HT-29 (cell line): ENCODE measurements at regions not wholly inside any gene's neighbourhood (a gene's known extent, or its start where the extent isn't known, plus 50 kb on each side); places are given as distances from the start of the nearest gene placed in this dataset.
A peak's percentile ranks its signal among the peaks of the same experiment; 100 is the strongest.

Source experiments
- DNase-seq: peaks from one replicate; pipeline ENCODE4 v3.0.0-alpha.2; 2015; ENCODE audit warnings: low spot score

DNA sequence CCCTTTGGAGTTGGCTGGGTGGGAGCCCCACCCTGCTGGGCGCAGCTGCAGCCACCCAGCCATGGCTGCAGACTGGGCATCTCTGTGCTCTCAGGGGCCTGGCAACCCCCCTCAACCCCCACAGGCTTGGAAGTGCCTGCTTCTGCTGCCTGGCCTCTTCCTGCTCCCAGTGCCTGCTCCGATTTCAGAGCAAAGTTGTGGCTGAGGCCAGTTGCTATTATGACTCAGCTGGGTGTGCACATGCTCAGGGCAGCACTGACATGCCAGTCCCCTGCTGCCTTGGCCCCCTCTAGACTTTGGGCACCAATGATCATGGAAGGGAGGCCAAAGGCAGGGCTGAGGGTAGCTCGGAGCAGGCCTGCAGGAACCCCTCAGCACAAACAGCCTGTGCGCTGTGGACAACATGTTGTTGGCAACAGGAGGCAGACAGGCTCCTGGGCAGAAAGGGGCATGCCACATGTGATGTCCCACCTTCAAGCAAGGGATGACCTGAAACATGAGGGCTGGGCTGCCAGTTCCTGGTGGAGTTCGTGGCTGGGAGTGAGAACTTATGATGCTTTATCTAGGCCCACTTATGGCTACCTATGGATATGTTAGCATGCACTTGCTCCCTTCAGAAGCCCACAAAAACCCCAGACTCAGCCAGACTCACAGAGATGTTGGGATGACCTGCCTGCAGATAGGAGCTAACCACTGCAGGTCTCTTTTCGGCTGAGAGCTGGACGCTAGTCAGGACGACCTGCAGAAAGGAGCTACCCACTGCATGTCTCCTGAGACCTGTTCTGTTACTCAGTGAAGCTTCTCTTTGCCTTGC, 96.4 kb upstream of the AMOTL1 start:
- no peak for DNase-seq

DNA sequence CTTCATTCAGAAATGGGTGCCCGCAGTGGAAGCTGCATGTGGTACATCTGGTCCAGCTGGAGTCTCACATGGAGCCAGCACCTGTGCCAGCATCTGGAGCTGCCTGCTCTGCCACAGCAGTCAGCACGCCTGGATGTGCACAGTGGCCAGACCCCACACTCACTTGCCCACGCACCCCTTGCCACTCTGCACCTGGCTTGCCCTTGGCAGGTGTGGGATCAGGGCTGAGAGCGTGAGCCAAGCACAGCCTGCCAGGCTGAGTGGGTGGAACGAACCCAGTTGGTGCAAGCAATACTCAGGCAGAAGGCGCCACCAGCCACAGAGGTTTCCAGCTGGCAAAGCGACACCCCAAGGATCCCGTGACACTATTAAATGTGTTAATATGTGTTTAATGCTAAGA, 95.5 kb upstream of the AMOTL1 start:
- DNase-seq = no peak

DNA sequence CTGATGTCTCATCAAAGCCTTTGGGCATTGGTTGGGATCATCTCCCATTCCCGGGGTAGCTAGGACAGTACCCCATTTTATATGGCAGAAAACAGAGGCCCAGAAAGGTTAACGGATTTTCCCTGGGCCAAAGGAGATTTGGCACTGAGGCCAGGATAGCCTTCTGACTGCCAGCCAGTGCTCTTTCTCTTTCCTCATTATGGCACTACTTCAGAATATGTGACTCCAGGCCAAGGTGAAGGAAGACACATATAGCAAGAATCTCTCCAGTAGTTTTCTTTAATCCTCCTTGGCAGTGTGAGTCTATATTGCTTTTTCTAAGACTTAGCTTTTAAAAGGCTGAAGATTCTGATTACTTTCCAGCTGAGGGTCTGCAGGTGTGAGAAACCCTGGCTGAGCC, 94.8 kb upstream of the AMOTL1 start:
- DNase-seq = no peak

DNA sequence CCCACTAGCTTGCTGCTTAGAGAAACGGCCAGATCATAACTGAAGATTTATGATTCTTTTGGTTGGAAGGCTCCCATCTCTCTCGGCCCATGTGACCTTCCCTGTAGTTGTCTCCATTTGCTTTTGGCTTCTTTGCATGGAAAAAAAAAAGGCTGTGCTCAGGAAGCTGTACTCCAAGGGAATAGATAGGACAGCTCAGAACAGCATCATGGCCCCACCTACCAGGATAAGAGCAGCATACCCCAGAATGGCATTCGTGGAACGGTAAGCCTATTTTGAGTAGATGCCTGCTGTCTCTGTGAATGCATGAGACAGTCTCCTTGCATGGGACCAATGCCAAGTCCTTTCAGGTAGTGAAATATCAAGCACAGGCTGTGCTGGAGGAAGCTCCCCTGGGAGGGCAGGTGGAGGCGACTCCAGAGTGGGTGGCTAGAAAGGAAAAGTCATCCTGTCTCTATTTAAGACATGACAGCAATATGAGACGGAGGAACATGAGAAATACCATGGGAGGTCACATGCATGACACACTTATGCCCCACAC, 94.1 kb upstream of the AMOTL1 start:
- no peak for DNase-seq

DNA sequence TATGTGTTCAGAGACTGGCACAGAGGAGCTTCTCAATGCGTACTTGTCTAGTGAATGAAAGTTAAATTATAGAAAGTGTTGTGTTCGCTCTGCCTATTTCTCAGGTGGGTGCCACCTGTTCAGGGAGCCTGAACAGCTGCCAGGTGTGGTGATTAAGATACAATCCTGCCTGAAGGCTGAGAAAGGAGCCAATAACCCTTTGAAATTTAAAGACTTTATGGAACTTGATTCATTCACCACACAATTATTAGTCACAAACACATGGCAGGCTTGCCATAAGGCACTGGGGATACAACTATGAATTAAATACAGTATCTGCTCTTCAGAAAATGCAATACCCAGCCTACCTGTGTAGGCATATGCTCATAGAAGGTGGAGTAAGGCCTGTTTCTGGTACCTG, 92.9 kb upstream of the AMOTL1 start:
- no peak for DNase-seq

DNA sequence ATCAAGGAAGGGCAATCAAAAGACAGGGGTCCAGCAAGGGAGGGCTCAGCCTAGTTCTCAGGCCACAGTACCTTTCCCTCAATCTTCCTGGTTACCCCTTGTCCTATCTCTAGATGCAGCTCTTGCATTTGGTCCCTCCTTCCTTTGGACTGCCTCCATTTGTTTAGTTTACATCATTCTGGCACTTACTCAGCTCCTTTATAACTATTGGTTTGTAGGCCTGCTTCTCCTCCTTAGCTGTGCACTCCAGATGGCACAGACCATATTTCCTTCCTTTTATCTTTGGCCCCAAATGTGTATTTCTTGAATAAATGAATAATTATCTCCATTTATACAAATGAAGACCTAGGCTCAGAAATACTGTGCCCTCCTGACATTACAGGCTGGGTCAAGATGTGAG, 92.3 kb upstream of the AMOTL1 start:
- DNase-seq = no peak

DNA sequence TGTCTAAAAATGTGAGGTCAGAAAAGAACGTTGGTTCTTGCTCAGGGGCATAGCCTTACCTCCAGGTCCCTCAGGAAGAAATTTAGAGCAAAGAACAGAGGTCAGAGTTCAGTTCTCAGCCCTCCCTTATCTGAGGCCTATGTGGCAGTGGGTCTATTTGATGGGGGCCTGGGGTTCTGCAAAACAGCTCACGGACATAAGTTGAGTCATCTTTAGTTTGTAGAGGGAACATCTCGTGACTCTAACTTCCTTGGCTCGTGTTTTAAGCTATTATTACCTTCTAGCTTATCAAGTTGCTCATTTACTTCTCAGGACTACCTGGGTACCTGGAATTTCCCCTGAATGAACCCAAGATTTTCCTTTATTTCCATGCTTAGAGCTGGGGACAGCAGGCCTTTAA, 91.3 kb upstream of the AMOTL1 start:
- DNase-seq = no peak

DNA sequence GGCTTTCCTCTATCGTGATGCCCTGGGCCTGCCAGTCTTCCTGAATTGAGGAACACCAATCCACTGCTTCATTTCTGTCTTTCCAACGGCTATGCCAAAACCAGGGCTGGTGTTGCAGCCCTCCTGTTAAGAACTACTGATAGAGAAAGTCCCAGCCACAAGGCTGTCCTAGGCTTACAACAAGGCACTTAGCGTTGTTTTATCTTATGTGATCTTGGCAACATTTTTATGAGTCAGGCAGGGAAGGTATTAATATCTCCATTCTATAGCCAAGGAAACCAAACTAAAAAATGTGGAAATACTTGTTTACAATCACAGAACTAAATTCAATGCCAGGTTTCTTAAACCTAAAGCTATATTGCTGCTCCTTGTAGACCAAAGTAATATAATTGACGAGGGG, 89.9 kb upstream of the AMOTL1 start:
- peak; percentile 81 for DNase-seq

DNA sequence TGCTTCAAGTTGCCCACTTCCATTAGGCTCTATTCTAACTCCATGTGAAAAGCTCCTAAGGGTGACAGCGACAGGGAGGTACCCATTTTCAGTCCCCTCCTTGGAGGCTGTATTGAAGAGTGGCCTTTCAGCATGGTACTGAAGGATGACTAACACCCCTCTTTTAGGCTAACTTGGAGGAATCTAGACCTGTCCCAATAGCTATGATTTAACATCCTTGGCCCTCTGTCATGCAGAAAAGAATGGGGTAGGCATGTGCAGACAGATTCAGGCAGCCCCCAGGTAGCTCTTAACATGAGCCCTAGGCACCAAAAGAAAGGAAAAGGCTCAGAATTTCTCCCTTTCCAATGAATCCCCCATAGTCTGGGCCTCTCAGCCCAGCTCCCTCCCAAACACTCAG, 89.3 kb upstream of the AMOTL1 start:
- DNase-seq = no peak

DNA sequence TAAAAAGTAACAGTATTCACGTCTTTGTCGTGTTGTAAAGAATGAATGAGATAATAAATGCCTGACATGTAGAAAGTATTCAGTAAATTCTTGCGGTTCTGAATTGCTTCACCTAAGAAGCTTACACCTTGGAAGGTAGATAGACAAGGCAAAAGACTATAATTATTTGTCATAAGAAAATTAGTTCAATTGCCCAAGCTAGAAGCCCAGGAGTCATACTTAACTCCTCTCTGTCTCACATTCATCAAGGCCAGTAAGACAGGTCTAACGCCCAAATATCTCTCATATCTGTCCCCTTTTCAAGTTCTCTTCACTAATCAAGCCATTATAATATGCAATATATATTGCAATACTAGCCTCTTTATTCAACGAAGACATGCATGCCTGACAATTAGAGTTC, 87.7 kb upstream of the AMOTL1 start:
- DNase-seq = no peak

DNA sequence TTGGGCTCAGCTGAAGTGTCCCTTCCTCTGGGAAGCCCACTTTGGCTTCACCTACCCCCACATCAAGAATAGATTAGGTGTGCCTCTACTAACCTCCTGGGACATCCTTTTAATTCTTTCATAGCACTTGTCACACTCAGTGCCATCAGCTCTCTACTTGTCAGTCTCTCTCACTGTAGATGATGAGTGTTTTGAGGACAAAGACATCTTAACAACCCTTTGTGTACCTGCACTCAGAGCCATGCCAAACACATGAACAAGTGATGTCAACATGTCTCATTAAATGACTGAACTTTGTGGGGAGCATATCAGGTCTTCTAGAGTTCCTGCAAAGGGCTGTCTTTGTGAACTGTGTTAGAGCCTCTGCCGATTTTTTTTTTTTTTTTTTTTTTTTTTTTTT, 87.0 kb upstream of the AMOTL1 start:
- DNase-seq = no peak

DNA sequence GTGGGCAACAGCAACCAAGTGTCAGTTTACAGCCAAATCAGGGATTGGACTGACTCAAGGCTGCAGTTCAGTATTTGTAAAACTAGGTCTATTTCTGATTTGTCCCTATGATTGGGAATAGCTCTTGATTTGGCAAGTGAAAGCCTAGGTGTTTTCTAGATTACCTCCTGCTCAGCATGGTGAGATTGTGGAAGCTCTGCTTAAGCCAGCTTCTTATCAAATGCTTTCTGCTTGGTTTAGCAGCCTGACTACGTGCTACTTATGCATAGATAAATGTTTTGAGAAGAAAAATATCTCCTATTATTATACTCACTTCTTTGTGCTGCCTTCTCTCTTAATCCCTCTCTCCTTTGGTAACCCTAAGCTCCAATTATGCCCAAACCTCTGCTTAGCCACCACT, 86.3 kb upstream of the AMOTL1 start:
- DNase-seq = no peak

DNA sequence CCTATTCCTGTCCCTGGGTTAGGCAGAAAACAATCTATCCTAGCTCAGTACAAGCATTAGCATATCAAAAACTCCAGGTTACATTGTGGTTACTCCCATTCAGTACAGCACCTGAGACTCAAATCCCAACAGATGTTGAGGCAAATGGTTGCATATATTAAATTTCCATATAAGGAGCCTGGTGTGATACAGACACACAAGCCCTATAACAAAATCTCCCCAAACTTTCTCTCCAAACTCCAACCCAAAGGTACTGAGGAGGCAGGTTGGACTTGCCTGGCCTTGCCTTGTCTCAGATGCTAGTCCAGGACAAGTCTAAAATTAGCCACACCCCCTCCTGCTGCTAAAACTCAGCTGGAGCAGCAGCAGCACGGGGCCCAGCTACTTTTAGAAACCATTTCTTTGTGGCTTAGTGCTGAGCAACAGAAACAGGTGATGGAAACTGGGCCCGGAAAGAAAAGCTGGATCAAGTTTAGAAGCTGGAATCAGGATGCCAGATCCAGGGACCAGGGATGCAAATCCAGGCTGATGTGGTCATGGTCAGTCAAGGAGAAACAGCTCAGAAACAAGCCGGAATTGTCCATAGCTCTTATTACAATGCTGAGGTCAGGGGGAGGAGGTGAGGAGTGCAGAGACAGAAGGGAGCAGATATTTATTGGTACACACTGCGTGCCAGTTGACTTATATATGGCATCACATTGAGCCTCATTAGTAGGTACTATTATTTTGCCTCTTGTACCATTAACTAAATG, 73.7 kb upstream of the AMOTL1 start:
- no peak for DNase-seq

DNA sequence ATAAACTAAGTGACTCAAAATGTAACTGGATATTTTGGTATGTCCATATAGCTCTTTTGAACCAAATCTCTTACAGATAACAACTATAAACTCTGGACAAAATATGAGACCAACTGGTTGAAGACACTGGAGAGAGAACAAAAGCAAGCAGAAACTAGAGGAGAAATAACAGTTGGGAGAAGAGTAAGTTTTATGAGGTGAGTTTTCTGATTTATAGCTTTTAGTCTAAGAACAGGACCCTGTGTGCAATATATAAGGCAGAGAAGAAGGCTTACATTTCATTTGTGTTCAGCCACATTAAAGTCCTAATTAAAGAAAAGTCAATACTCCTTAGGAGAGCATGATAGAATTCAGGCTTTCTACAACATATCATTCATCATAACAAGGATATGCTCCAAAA, 71.0 kb upstream of the AMOTL1 start:
- DNase-seq = no peak

DNA sequence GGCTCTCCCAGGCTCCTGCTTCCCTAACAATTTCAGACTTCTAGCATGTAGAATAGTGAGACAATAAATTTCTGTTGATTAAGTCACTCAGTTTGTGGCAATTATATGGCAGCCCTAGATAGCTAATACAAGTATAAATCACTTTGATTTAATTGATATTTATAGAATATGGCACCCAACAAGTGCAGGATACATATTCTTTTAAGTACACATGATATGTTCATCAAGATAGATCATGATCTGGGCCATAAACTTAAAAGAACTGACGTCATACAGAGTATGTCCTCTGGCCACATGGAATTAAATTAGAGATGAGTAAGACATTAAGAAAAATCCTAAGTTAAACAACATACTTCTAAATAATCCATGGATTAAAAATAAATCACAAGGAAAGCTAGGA, 67.5 kb upstream of the AMOTL1 start:
- no peak for DNase-seq

DNA sequence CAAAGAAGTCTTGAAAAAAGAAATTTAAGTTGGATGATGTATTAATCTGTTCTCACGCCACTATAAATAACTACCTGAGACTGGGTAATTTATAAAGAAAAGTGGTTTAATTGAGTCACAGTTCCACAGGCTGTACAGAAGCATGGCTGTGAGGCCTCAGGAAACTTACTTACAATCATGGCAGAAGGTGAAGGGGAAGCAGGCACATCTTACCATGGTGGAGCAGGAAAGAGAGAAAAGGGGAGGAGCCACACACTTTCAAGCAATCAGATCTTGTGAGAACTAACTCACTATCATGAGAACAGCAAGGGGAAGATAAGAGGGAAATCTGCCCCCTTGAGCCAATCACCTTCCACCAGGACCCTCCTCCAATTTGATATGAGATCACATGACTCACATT, 65.7 kb upstream of the AMOTL1 start:
- DNase-seq = no peak

DNA sequence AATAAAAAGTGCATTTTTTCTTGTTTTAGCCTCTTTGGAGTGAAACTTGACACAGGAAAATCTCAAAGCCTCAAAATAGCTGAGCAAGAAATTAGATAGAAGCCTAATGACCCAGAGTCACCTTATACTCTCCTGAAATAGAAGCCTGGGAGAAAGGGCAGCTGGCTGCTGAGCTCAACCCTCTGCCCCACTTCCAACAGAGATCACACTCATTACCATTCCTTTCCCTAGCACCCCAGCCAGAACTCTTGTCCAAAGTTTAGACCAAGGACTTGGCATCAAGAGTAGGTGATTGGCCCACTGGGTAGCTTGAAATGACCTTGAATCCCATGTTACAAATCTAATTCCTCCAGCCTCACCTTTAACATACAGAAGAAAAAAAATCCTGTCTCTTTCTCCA, 62.7 kb upstream of the AMOTL1 start:
- DNase-seq = no peak

DNA sequence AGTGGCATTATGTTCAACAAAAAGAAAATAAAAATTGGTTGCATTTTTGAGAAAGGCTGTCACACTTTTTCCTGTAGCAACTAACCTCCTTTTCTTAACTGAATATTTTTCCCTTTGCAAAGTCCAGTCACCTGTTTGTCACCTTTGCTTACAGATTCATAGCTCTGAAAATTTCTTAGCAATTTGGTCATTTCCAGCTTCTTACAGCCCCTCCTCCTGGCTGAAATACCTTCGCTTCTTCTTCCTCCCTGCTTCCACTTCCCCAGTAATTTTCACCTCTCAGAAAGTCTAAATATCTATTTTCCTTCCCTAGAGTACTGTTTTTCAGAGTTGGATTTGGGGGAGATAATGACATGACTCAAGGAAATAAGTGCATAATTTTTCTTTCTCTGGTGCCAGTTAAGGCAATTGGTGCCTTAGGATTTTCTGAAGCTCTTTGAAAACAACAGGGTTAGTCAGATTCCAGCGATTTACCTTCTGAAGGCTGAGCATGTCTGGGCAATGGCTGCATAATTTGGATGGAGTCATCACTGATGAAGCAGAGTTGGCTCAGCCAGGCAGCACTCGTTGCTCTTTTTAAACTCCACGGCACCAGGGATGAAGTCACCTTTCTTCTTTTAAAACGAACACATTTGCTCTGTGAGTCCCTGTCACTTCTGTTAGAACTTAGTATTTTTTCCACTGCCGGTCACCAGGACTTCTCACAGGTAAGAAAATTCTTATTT, 62.1 kb upstream of the AMOTL1 start:
- DNase-seq = no peak

DNA sequence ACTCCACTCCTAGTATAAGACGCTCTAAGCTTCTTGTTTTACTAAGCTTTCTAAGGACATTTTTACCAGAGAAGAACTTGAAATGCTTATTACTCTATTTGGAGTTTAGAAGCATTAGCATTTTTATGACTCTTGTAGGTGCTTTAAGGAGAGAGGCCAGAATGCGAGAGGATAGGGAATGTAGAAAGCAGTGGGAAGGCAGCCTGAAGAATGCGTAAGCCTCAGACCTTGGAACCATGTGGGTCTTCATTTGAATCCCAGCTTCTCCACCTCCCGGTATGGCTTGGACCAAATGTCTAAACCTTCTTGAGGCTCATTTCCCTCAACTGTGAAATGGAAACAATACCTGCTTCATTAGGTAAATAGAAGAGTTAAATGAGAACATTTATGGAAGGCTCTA, 60.0 kb upstream of the AMOTL1 start:
- no peak for DNase-seq

DNA sequence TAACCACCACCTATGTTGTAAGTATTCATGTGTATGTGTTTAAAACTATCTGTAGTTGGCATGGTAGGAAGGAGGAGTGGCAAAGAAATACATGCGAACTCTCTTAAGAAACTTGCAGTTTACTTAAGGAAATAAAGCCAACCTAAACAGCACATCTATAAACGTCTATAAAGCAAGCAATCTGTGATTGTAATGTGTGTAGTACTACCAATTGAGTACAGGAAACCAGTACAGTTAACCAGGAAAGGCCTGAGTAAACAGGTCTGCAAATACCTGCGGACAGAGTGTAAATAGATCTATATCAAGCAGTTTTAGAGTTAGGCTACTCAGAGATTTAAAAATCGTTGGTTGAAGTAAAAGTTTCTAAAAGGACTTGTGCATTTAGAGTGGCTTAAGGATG, 59.5 kb upstream of the AMOTL1 start:
- peak; percentile 43 for DNase-seq

DNA sequence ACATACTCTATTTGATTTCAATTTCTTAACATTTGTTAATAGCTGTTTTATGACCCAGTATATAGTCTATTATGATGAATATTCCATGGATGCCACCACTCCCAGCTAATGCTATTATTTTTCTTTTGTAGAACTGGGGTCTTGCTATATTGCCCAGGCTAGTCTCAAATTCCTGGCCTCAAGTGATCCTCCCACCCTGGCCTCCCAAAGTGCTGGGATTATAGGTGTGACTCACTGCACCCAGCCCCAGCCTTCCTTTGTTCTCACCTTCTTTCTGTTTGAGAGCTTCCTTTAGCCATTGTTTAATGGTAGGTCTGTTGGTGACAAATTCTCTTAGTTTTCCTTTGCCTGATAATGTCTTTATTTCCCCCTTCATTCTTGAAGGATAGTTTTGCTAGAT, 52.9 kb upstream of the AMOTL1 start:
- DNase-seq = no peak

DNA sequence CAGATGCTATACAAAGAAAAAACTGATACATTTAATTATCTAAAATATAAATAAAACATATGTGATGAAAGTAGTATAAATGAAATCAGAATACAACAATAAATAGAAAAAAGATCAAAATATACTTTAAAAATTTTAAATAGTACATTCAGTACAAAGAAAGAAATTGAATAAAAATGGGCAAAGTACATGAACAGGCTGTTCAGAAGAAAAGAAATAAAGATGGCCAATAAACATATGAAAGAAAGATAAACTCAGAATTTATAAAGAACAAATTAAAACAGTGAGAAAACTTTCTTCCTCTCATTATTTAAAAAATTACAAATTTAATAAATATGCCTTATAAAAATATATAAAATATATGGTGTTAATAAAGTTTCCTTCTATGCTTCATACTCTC, 50.5 kb upstream of the AMOTL1 start:
- no peak for DNase-seq
